Spleen (tissue), 11 donors: ENCODE measurements at regions not wholly inside any gene's neighbourhood (a gene's known extent, or its start where the extent isn't known, plus 50 kb on each side); places are given as distances from the start of the nearest gene placed in this dataset.

Source experiments
- DNase-seq: peaks from one replicate; pipeline ENCODE4 v3.0.0-alpha.2; 2020
- H3K27ac ChIP-seq, 8 donors: fragments of 200-600 bp; sonication (generic) in 7 of 8; 1 replicate in 4 of 8; 2 replicates in 4 of 8; pipeline versions ENCODE4 v1.5.0 to v1.8.0; 2016 to 2021; ENCODE audit warnings: inconsistent platforms in 4 of 8, mild to moderate bottlenecking in 4 of 8, moderate library complexity in 1 of 8
- H3K27me3 ChIP-seq, 7 donors: fragments of 200-600 bp; sonication (generic) in 6 of 7; replicated peaks in 1 of 7; 1 replicate in 4 of 7; 2 replicates in 3 of 7; pipeline versions ENCODE4 v1.5.0 to v1.8.0; 2016 to 2021; ENCODE audit warnings: inconsistent platforms in 3 of 7, mild to moderate bottlenecking in 1 of 7
- H3K36me3 ChIP-seq, 6 donors: fragments of 200-600 bp; sonication (generic) in 5 of 6; 1 replicate in 4 of 6; 2 replicates in 2 of 6; pipeline versions ENCODE4 v1.5.0 to v1.8.0; 2016 to 2021; ENCODE audit warnings: inconsistent platforms in 2 of 6
- H3K4me1 ChIP-seq, 6 donors: fragments of 200-600 bp; sonication (generic) in 5 of 6; 1 replicate in 3 of 6; 2 replicates in 3 of 6; pipeline versions ENCODE4 v1.5.0 to v1.8.0; 2016 to 2021; ENCODE audit warnings: inconsistent platforms in 3 of 6
- H3K4me3 ChIP-seq, 8 donors: fragments of 200-600 bp; sonication (generic) in 7 of 8; 1 replicate in 4 of 8; 2 replicates in 4 of 8; pipeline versions ENCODE4 v1.5.0 to v1.8.0; 2016 to 2021; ENCODE audit warnings: inconsistent platforms in 4 of 8, mild to moderate bottlenecking in 4 of 8, moderate library complexity in 2 of 8
- H3K9me3 ChIP-seq, 8 donors: fragments of 200-600 bp; sonication (generic) in 7 of 8; 1 replicate in 4 of 8; 2 replicates in 4 of 8; pipeline versions ENCODE4 v1.5.0 to v1.8.0; 2016 to 2021; ENCODE audit warnings: inconsistent platforms in 4 of 8
- CTCF ChIP-seq, 11 experiments: fragments of 200-600 bp in 7 of 11; fragments of 450-650 bp in 4 of 11; sonication (generic) in 4 of 11; IDR thresholded peaks in 8 of 11; conservative IDR thresholded peaks in 3 of 11; 1 replicate in 7 of 11; 2 replicates in 4 of 11; pipeline versions ENCODE4 v1.4.0 to v1.8.0; 2016 to 2021; ENCODE audit warnings: antibody characterized with exemption in 11 of 11, inconsistent platforms in 4 of 11, mild to moderate bottlenecking in 1 of 11
- POLR2A ChIP-seq, 3 donors: fragments of 450-650 bp; IDR thresholded peaks; one replicate each; pipeline ENCODE4 v1.5.1; 2017; ENCODE audit warnings: antibody characterized with exemption in 3 of 3, mild to moderate bottlenecking in 1 of 3
- POLR2AphosphoS5 ChIP-seq, 3 donors: sonication (generic); formaldehyde crosslinking; IDR thresholded peaks; one replicate each; pipeline ENCODE4 v1.5.1; 2017; ENCODE audit warnings: antibody characterized with exemption in 3 of 3
- WGBS, 5 donors: extraction: QIAGEN DNeasy Blood & Tissue Kit in 3 of 5; methylation state at CpG; one replicate each; pipeline versions ENCODE4 v1.1.5 to v1.1.7; 2013 to 2018; 5-methylcytosine and 5-hydroxymethylcytosine counted together
- intact Hi-C: fragments of 100-400 bp; cut with DNase I; formaldehyde crosslinking; loops from one replicate; pipeline ENCODE4 v1.15.0; 2023; ENCODE audit warnings: low total_unique reads
- donor health status: healthy with polysubstance abuse.
- donor health status: DM: no; HTN: no; CAD: no; lungs with moderate emphysema.
- donor health status: DM: no; HTN: no; CAD: no.
- donor health status: Bipolar disorder and iron deficiency.
- donor health status: healthy.
- donor health status: DM: no; HTN: no; CAD: no.
- donor health status: DM: yes; HTN: yes; CAD: no.

- intact Hi-C loops = no loop called here
- 56 to 69% (median 65%) methylated on average over 1 of the region's 1 CpG for WGBS, 5 donors
- Histone ChIP-seq H3K4me1 (no peaks in the 10 kb centered on the region), H3K4me3 (no peak overlapping the region), H3K27ac (no peak overlapping the region), H3K36me3 (no peaks in the 10 kb centered on the region), H3K9me3 (peaks cover 0 to 3% (median 0%) of the 10 kb centered on the region in 8 donors), H3K27me3 (no peaks in the 10 kb centered on the region)
- TF ChIP-seq POLR2AphosphoS5 (IDR thresholded peaks at IDR 0.05) = no peak
- TF ChIP-seq CTCF (IDR thresholded peaks at IDR 0.05 in 8 of 11, conservative IDR thresholded peaks at IDR 0.05 in 3 of 11) = no peak
- no peak for TF ChIP-seq POLR2A (IDR thresholded peaks at IDR 0.05)
- no peak for DNase-seq
Measured at GRCh38 chr14:86203843-86204242, 673.9 kb downstream of the FLRT2 start.

- peaks cover 0 to 4% (median 0%) of the 10 kb centered on the region in 8 donors for H3K9me3 ChIP-seq
- H3K4me3 ChIP-seq = no peak overlapping the region
- no peaks in the 10 kb centered on the region for H3K27me3 ChIP-seq
- H3K36me3 ChIP-seq = no peaks in the 10 kb centered on the region
- intact Hi-C loops = no loop called here
- WGBS, 5 donors = 37 to 65% (median 55%) methylated on average over 4 of the region's 4 CpGs
- no peak overlapping the region for H3K27ac ChIP-seq
- DNase-seq = no peak
- no peak for TF ChIP-seq POLR2AphosphoS5 (IDR thresholded peaks at IDR 0.05)
- no peak for TF ChIP-seq POLR2A (IDR thresholded peaks at IDR 0.05)
- no peak for TF ChIP-seq CTCF (IDR thresholded peaks at IDR 0.05 in 8 of 11, conservative IDR thresholded peaks at IDR 0.05 in 3 of 11)
- no peaks in the 10 kb centered on the region for H3K4me1 ChIP-seq
Measured at GRCh38 chr14:86196471-86196870, 666.5 kb downstream of the FLRT2 start.

- no peaks in the 10 kb centered on the region for H3K36me3 ChIP-seq
- no peak for DNase-seq
- H3K9me3 ChIP-seq = peaks cover 0 to 6% (median 2%) of the 10 kb centered on the region in 8 donors
- no peak overlapping the region for H3K4me3 ChIP-seq
- no peak for TF ChIP-seq POLR2AphosphoS5 (IDR thresholded peaks at IDR 0.05)
- TF ChIP-seq CTCF (IDR thresholded peaks at IDR 0.05 in 8 of 11, conservative IDR thresholded peaks at IDR 0.05 in 3 of 11) = no peak
- no peak for TF ChIP-seq POLR2A (IDR thresholded peaks at IDR 0.05)
- 82 to 87% (median 86%) methylated on average over 3 of the region's 3 CpGs for WGBS, 5 donors
- H3K27ac ChIP-seq = no peak overlapping the region
- H3K4me1 ChIP-seq = no peaks in the 10 kb centered on the region
- H3K27me3 ChIP-seq = no peaks in the 10 kb centered on the region
- intact Hi-C loops = no loop called here
Measured at GRCh38 chr14:86193756-86194155, 663.8 kb downstream of the FLRT2 start.

GRCh38 chr14:86179980-86180379, 650.0 kb downstream of the FLRT2 start:
- Histone ChIP-seq H3K4me1 (no peaks in the 10 kb centered on the region), H3K27ac (no peak overlapping the region), H3K9me3 (peaks cover 0 to 4% (median 0%) of the 10 kb centered on the region in 8 donors), H3K36me3 (no peaks in the 10 kb centered on the region), H3K27me3 (no peaks in the 10 kb centered on the region), H3K4me3 (no peak overlapping the region)
- WGBS, 5 donors = 84 to 95% (median 92%) methylated on average over 6 of the region's 6 CpGs
- TF ChIP-seq POLR2A (IDR thresholded peaks at IDR 0.05) = no peak
- no peak for TF ChIP-seq POLR2AphosphoS5 (IDR thresholded peaks at IDR 0.05)
- no peak for TF ChIP-seq CTCF (IDR thresholded peaks at IDR 0.05 in 8 of 11, conservative IDR thresholded peaks at IDR 0.05 in 3 of 11)
- intact Hi-C loops = no loop called here
- DNase-seq = no peak
